ENCODE measurements at regions not wholly inside any gene's neighbourhood (a gene's known extent, or its start where the extent isn't known, plus 50 kb on each side); places are given as distances from the start of the nearest gene placed in this dataset.

DNA sequence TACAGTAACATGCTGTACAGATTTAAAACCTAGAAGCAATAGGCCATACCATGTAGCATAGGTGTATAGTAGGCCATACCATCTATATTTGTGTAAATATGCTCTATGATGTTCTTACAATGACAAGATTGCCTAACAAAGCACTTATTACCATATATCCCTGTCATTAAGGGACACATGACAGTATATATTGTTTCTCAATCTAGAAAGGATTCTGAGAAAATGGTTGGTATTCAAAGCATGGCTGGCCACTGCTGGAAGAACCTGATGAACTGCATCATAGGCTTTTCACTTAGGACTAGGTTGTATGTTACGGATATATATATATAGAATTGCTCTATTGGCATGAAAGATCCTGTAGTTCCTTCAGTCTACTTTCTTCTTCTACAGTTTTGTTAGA, 125.2 kb upstream of the SLC38A2 start:
- no peaks in the 10 kb centered on the region for H3K36me3 ChIP-seq (ENCODE audit: control insufficient read depth in 2 of 2, insufficient read depth in 2 of 2, low read length in 1 of 2)
- H3K9me3 ChIP-seq (ENCODE audit: control insufficient read depth in 2 of 2, insufficient read depth in 1 of 2, low read depth in 1 of 2, low read length in 1 of 2), result no peaks in the 10 kb centered on the region
- no peak overlapping the region for H3K4me3 ChIP-seq (ENCODE audit: low read depth in 1 of 2, low read length in 2 of 2)
- no peaks in the 10 kb centered on the region for H3K4me1 ChIP-seq (ENCODE audit: control insufficient read depth in 2 of 2, insufficient read depth in 2 of 2, low read length in 1 of 2)
- 86 to 88% methylated on average over 1 of the region's 1 CpG for WGBS, 2 donors
- no peaks in the 10 kb centered on the region for H3K27me3 ChIP-seq (ENCODE audit: control insufficient read depth in 1 of 2, insufficient read depth in 2 of 2, low read length in 2 of 2)
- H3K27ac ChIP-seq (ENCODE audit: low read depth in 2 of 2, low read length in 1 of 2), result no peak overlapping the region

DNA sequence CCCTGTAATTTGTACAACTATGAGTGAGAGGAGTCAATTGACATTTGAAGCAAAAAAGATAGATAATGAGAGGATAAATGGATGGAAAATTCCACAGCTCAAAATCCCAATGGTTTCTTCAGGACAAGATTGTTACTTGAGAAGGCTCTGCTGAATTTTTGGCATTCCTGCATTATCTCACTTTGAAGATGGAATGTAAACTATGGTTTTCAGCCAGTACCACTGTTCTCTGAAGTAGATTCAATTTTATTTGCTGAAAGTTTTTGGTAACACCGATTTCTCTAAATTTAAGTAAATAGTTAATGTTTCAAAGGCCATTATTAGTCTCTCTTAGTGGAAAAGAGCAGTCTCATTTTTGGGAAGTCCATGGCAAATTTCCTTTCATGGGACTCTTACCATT, 121.9 kb upstream of the SLC38A2 start:
- WGBS, 2 donors, result 10 to 21% methylated on average over 1 of the region's 1 CpG
- H3K36me3 ChIP-seq (ENCODE audit: control insufficient read depth in 2 of 2, insufficient read depth in 2 of 2, low read length in 1 of 2), result no peaks in the 10 kb centered on the region
- H3K9me3 ChIP-seq (ENCODE audit: control insufficient read depth in 2 of 2, insufficient read depth in 1 of 2, low read depth in 1 of 2, low read length in 1 of 2), result no peaks in the 10 kb centered on the region
- peaks cover 2 to 3% of the 10 kb centered on the region in 2 donors for H3K4me1 ChIP-seq (ENCODE audit: control insufficient read depth in 2 of 2, insufficient read depth in 2 of 2, low read length in 1 of 2)
- no peaks in the 10 kb centered on the region for H3K27me3 ChIP-seq (ENCODE audit: control insufficient read depth in 1 of 2, insufficient read depth in 2 of 2, low read length in 2 of 2)
- no peak overlapping the region for H3K27ac ChIP-seq (ENCODE audit: low read depth in 2 of 2, low read length in 1 of 2)
- H3K4me3 ChIP-seq (ENCODE audit: low read depth in 1 of 2, low read length in 2 of 2), result no peak overlapping the region

DNA sequence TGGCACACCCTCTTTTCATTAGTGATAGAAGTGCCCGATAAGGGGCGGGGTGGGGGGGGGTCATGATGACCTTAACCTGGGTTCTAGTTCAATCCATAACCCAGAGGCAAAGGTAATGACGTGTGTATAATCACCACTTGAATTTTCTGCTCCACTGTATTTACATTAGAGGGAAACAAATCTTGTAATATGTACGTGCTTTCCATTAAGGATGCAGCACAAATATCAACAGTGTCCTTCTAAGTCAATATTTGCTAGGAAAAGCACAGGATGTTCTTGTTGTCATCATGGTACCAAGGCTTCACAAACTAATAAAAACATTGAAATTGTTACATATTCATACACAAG, 121.2 kb upstream of the SLC38A2 start:
- 64 to 76% methylated on average over 4 of the region's 4 CpGs for WGBS, 2 donors

DNA sequence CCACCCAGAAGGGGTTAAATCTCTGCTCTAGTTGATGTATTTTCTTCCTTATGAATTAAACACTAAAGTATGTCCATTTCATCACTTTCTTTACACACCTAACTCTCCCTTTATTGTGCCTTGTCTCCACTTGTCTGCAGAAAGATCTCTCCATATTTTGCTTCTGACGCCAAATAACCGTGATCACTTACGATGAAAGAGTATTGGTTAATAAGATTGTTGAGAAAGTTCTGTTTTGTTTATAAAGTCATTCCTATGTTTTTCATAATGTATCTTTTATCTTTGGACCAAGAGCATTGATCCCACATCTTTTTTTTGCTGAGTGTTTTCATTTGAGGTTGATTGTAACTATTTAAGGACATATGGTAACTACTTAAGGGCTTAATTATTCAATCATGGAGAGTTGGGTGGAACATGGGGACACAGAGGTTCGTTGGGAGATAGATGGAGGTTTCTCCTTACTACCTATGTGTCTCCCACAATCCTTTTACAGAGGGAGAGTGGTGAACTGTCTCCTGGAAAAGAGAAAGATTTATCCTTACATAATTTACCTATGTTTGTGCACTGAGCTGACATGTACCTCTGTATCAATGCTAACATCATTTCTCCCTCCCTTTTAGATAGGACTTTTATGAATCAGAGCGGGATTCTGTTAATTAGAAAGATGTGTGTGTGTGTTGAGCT, 120.7 kb upstream of the SLC38A2 start:
- H3K9me3 ChIP-seq (ENCODE audit: control insufficient read depth in 2 of 2, insufficient read depth in 1 of 2, low read depth in 1 of 2, low read length in 1 of 2), result no peaks in the 10 kb centered on the region
- WGBS, 2 donors, result 61 to 70% methylated on average over 5 of the region's 5 CpGs
- no peaks in the 10 kb centered on the region for H3K36me3 ChIP-seq (ENCODE audit: control insufficient read depth in 2 of 2, insufficient read depth in 2 of 2, low read length in 1 of 2)
- no peaks in the 10 kb centered on the region for H3K27me3 ChIP-seq (ENCODE audit: control insufficient read depth in 1 of 2, insufficient read depth in 2 of 2, low read length in 2 of 2)
- H3K4me1 ChIP-seq (ENCODE audit: control insufficient read depth in 2 of 2, insufficient read depth in 2 of 2, low read length in 1 of 2), result peaks cover 2 to 3% of the 10 kb centered on the region in 2 donors
- no peak overlapping the region for H3K4me3 ChIP-seq (ENCODE audit: low read depth in 1 of 2, low read length in 2 of 2)
- H3K27ac ChIP-seq (ENCODE audit: low read depth in 2 of 2, low read length in 1 of 2), result no peak overlapping the region

More for the DNA sequence above, 121.2 kb upstream of the SLC38A2 start:
- Histone ChIP-seq H3K36me3 (ENCODE audit: control insufficient read depth in 2 of 2, insufficient read depth in 2 of 2, low read length in 1 of 2) (no peaks in the 10 kb centered on the region), H3K4me3 (ENCODE audit: low read depth in 1 of 2, low read length in 2 of 2) (no peak overlapping the region), H3K27me3 (ENCODE audit: control insufficient read depth in 1 of 2, insufficient read depth in 2 of 2, low read length in 2 of 2) (no peaks in the 10 kb centered on the region), H3K27ac (ENCODE audit: low read depth in 2 of 2, low read length in 1 of 2) (no peak overlapping the region), H3K9me3 (ENCODE audit: control insufficient read depth in 2 of 2, insufficient read depth in 1 of 2, low read depth in 1 of 2, low read length in 1 of 2) (no peaks in the 10 kb centered on the region), H3K4me1 (ENCODE audit: control insufficient read depth in 2 of 2, insufficient read depth in 2 of 2, low read length in 1 of 2) (peaks cover 2 to 3% of the 10 kb centered on the region in 2 donors)

DNA sequence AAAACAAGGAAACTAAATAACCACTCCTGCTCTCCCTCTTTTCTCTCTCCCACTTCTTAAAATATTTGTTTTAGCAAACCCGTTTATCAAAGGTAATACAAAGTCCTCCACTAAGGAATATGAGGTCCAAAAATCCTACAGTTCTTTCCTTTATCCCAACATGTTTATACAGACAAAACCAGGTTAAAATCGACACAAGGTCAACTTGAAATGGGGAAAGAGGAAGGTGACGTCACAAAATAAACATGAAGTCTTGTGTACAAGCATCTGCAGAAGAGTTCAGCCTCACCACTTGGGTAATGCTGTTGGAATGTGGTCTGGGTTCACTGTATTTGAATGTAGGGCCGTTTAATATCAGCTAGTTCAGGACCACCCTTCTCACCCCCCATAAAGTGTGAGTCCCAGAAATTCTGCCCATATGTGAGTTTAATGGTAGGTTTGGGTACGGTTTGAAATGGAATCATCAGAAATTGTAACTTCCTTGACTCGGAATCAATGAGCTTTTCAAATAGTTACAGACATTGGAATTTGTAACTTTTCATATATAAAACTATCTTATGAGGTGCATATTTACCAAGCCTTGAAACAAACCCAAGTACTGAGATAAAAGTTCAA, 120.0 kb upstream of the SLC38A2 start:
- Histone ChIP-seq H3K27ac (ENCODE audit: low read depth in 2 of 2, low read length in 1 of 2) (peak overlapping the region in 1 of 2 donors; percentile 47), H3K36me3 (ENCODE audit: control insufficient read depth in 2 of 2, insufficient read depth in 2 of 2, low read length in 1 of 2) (no peaks in the 10 kb centered on the region), H3K9me3 (ENCODE audit: control insufficient read depth in 2 of 2, insufficient read depth in 1 of 2, low read depth in 1 of 2, low read length in 1 of 2) (no peaks in the 10 kb centered on the region), H3K4me3 (ENCODE audit: low read depth in 1 of 2, low read length in 2 of 2) (no peak overlapping the region), H3K27me3 (ENCODE audit: control insufficient read depth in 1 of 2, insufficient read depth in 2 of 2, low read length in 2 of 2) (no peaks in the 10 kb centered on the region), H3K4me1 (ENCODE audit: control insufficient read depth in 2 of 2, insufficient read depth in 2 of 2, low read length in 1 of 2) (peaks cover 2 to 3% of the 10 kb centered on the region in 2 donors)
- 45 to 56% methylated on average over 6 of the region's 6 CpGs for WGBS, 2 donors

DNA sequence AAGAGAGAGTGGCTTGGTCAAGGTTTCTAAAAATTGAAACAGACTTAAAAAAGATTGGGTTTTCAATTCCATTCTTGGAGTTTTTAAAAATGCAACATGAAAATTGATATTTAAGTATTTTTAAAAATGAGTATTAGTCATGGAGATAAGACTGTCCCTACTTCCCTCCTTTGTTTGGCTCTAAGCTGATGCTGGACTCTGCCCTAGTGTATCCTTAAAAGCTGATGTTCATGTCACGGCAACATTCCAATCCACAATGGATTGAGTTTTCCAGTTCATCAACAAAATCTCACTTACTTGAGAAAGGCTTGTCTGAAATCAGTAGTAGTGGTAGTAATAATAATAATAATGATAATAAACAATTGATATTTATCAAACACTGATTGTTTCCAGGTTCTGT, 119.0 kb upstream of the SLC38A2 start:
- H3K4me3 ChIP-seq (ENCODE audit: low read depth in 1 of 2, low read length in 2 of 2), result no peak overlapping the region
- H3K4me1 ChIP-seq (ENCODE audit: control insufficient read depth in 2 of 2, insufficient read depth in 2 of 2, low read length in 1 of 2), result peaks cover 2 to 3% of the 10 kb centered on the region in 2 donors
- 76 to 85% methylated on average over 1 of the region's 1 CpG for WGBS, 2 donors
- H3K27me3 ChIP-seq (ENCODE audit: control insufficient read depth in 1 of 2, insufficient read depth in 2 of 2, low read length in 2 of 2), result no peaks in the 10 kb centered on the region
- H3K27ac ChIP-seq (ENCODE audit: low read depth in 2 of 2, low read length in 1 of 2), result no peak overlapping the region
- no peaks in the 10 kb centered on the region for H3K9me3 ChIP-seq (ENCODE audit: control insufficient read depth in 2 of 2, insufficient read depth in 1 of 2, low read depth in 1 of 2, low read length in 1 of 2)
- no peaks in the 10 kb centered on the region for H3K36me3 ChIP-seq (ENCODE audit: control insufficient read depth in 2 of 2, insufficient read depth in 2 of 2, low read length in 1 of 2)

DNA sequence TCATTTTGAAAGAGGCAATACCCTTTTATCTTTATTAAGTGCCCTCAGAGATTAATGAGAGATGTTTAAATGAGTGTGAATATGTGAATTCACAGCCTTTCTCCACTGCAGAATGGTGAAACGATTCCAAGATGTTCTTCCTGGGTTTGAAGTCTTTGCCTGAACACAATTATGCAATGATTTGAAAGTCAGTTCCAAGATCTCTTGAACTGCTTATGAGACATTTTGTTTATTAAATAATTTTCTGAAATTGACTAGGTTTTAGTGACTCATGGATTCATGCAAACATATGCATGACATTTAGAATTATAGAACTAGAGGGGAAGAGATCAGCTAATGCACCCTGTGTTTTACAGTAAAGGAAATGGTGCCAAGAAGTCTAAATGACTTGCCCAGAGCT, 118.1 kb upstream of the SLC38A2 start:
- Histone ChIP-seq H3K4me3 (ENCODE audit: low read depth in 1 of 2, low read length in 2 of 2) (no peak overlapping the region), H3K36me3 (ENCODE audit: control insufficient read depth in 2 of 2, insufficient read depth in 2 of 2, low read length in 1 of 2) (no peaks in the 10 kb centered on the region), H3K4me1 (ENCODE audit: control insufficient read depth in 2 of 2, insufficient read depth in 2 of 2, low read length in 1 of 2) (peaks cover 2 to 3% of the 10 kb centered on the region in 2 donors), H3K27me3 (ENCODE audit: control insufficient read depth in 1 of 2, insufficient read depth in 2 of 2, low read length in 2 of 2) (no peaks in the 10 kb centered on the region), H3K27ac (ENCODE audit: low read depth in 2 of 2, low read length in 1 of 2) (no peak overlapping the region), H3K9me3 (ENCODE audit: control insufficient read depth in 2 of 2, insufficient read depth in 1 of 2, low read depth in 1 of 2, low read length in 1 of 2) (no peaks in the 10 kb centered on the region)
- WGBS, 2 donors, result 19 to 35% methylated on average over 1 of the region's 1 CpG

DNA sequence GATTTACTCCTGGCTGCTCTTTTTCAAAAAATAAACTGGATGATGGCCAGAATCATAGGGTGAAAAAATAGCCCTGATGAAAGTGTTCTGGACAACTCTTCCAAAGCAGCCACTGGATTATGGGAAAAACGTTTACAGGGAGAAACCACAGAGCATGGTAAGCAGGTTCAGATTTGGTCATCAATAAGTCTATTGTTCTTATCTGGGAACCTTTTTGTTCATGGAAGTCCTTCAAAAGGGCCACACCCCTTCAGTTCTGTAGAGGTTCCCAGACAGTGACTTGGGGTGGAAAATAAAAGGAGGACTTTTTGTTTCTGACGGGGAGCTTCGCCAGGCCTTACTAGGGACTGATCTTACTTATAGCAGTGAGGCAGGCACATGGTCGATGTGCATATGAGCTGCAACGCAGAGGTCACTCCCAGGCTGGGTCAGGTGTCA, 117.4 kb upstream of the SLC38A2 start:
- Histone ChIP-seq H3K9me3 (ENCODE audit: control insufficient read depth in 2 of 2, insufficient read depth in 1 of 2, low read depth in 1 of 2, low read length in 1 of 2) (no peaks in the 10 kb centered on the region), H3K27ac (ENCODE audit: low read depth in 2 of 2, low read length in 1 of 2) (peak overlapping the region in 1 of 2 donors; percentile 55), H3K4me1 (ENCODE audit: control insufficient read depth in 2 of 2, insufficient read depth in 2 of 2, low read length in 1 of 2) (peaks cover 2 to 3% of the 10 kb centered on the region in 2 donors), H3K36me3 (ENCODE audit: control insufficient read depth in 2 of 2, insufficient read depth in 2 of 2, low read length in 1 of 2) (no peaks in the 10 kb centered on the region), H3K4me3 (ENCODE audit: low read depth in 1 of 2, low read length in 2 of 2) (no peak overlapping the region), H3K27me3 (ENCODE audit: control insufficient read depth in 1 of 2, insufficient read depth in 2 of 2, low read length in 2 of 2) (no peaks in the 10 kb centered on the region)
- WGBS, 2 donors, result 59 to 68% methylated on average over 5 of the region's 5 CpGs

DNA sequence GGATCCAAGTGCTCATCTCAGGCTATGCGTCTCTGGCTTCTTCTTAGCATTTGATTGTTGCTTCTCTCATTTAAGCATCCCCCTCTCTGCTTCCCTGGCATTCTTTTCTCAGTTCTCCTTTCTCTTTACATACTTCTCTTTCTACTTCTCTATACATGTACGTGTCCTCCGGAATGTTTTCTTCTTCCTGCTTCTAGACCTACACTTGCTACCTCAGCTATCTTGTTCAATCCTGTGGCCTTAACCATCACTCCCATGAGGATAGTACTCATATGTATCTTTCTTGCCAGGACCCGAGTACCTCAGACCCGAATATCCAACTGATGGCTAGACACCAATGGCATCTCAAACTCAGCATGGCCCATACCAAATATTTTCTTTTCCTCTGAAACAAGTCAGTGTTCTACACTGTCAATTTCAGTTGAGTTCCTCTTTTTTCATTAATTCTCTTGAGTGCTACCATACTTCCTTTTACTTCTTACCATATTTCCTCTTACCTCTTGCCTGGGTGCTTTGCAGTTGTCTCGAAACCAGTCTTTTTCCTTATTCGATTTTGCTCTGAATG, 115.1 kb upstream of the SLC38A2 start:
- Histone ChIP-seq H3K4me3 (ENCODE audit: low read depth in 1 of 2, low read length in 2 of 2) (no peak overlapping the region), H3K36me3 (ENCODE audit: control insufficient read depth in 2 of 2, insufficient read depth in 2 of 2, low read length in 1 of 2) (no peaks in the 10 kb centered on the region), H3K27ac (ENCODE audit: low read depth in 2 of 2, low read length in 1 of 2) (no peak overlapping the region), H3K9me3 (ENCODE audit: control insufficient read depth in 2 of 2, insufficient read depth in 1 of 2, low read depth in 1 of 2, low read length in 1 of 2) (no peaks in the 10 kb centered on the region), H3K4me1 (ENCODE audit: control insufficient read depth in 2 of 2, insufficient read depth in 2 of 2, low read length in 1 of 2) (peaks cover 2 to 3% of the 10 kb centered on the region in 2 donors), H3K27me3 (ENCODE audit: control insufficient read depth in 1 of 2, insufficient read depth in 2 of 2, low read length in 2 of 2) (no peaks in the 10 kb centered on the region)
- WGBS, 2 donors, result 82 to 87% methylated on average over 7 of the region's 7 CpGs

DNA sequence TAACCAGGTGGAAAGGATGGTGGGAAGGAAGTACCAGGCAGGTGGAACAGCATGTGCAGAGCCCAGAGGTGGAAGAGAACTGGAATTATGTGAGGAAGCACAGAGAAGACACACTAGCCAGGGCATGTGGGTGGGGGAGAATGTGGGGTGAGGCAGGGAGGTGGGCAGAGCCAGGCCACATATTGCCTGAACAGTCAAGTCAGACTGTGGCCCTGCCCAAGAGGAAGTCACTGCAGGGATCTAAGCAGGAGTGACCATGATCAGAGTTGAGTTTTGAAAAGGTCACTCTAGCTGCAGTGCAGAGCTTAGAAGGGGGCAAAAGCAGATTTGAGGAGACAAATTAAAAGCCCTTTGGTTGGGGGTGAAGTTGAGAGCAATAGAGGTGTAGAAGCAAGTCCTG, 114.0 kb upstream of the SLC38A2 start:
- Histone ChIP-seq H3K9me3 (ENCODE audit: control insufficient read depth in 2 of 2, insufficient read depth in 1 of 2, low read depth in 1 of 2, low read length in 1 of 2) (no peaks in the 10 kb centered on the region), H3K36me3 (ENCODE audit: control insufficient read depth in 2 of 2, insufficient read depth in 2 of 2, low read length in 1 of 2) (no peaks in the 10 kb centered on the region), H3K27ac (ENCODE audit: low read depth in 2 of 2, low read length in 1 of 2) (no peak overlapping the region), H3K4me3 (ENCODE audit: low read depth in 1 of 2, low read length in 2 of 2) (no peak overlapping the region), H3K27me3 (ENCODE audit: control insufficient read depth in 1 of 2, insufficient read depth in 2 of 2, low read length in 2 of 2) (no peaks in the 10 kb centered on the region), H3K4me1 (ENCODE audit: control insufficient read depth in 2 of 2, insufficient read depth in 2 of 2, low read length in 1 of 2) (peaks cover 2 to 3% of the 10 kb centered on the region in 2 donors)
